C4-2B (cell line): ENCODE measurements at regions not wholly inside any gene's neighbourhood (a gene's known extent, or its start where the extent isn't known, plus 50 kb on each side); places are given as distances from the start of the nearest gene placed in this dataset.

Experiments
- ZFX ChIP-seq: fragments of 450-650 bp; IDR thresholded peaks from 2 replicates; pipeline ENCODE4 v1.6.1; 2017
- TF ChIP-seq, protein P1 (sequence below): fragments of 450-650 bp; conservative IDR thresholded peaks from 2 replicates; pipeline ENCODE4 v1.5.1; 2017; ENCODE audit warnings: mild to moderate bottlenecking

DNA sequence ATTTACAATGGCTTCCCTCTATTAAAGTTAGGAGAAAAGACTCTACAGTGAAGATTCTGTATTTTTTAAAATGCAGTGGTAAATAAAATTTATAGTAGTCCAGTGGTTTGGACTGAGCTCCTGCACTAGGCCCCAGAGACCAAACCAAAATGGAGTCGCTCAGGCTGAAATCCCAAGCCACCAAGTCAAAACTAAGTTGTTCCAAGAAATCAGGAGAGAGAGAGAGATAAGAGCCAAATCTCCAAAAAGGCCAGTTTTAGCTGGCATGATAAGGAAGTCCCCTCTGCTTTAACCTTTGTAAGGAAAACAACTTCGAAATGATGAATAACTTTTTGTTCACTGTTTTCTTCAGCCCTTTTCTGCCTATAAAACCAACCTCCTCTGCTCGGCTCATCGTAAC is 265.9 kb upstream of the KLF14 start:
- TF ChIP-seq, protein P1, sequence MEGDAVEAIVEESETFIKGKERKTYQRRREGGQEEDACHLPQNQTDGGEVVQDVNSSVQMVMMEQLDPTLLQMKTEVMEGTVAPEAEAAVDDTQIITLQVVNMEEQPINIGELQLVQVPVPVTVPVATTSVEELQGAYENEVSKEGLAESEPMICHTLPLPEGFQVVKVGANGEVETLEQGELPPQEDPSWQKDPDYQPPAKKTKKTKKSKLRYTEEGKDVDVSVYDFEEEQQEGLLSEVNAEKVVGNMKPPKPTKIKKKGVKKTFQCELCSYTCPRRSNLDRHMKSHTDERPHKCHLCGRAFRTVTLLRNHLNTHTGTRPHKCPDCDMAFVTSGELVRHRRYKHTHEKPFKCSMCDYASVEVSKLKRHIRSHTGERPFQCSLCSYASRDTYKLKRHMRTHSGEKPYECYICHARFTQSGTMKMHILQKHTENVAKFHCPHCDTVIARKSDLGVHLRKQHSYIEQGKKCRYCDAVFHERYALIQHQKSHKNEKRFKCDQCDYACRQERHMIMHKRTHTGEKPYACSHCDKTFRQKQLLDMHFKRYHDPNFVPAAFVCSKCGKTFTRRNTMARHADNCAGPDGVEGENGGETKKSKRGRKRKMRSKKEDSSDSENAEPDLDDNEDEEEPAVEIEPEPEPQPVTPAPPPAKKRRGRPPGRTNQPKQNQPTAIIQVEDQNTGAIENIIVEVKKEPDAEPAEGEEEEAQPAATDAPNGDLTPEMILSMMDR, result no peak
- TF ChIP-seq ZFX, result no peak
